Sigmoid colon (tissue), 6 donors: ENCODE measurements at regions not wholly inside any gene's neighbourhood (a gene's known extent, or its start where the extent isn't known, plus 50 kb on each side); places are given as distances from the start of the nearest gene placed in this dataset.

Experiments used
- DNase-seq: peaks from one replicate; pipeline ENCODE4 v3.0.0-alpha.2; 2019
- H3K27ac ChIP-seq, 4 donors: fragments of 200-600 bp; sonication (generic); one replicate each; pipeline ENCODE4 v1.5.1; 2016 to 2019; ENCODE audit warnings: mild to moderate bottlenecking in 1 of 4
- H3K27me3 ChIP-seq, 3 donors: fragments of 200-600 bp; sonication (generic); one replicate each; pipeline ENCODE4 v1.5.1; 2019; ENCODE audit warnings: mild to moderate bottlenecking in 1 of 3
- H3K36me3 ChIP-seq, 4 donors: fragments of 200-600 bp; sonication (generic); one replicate each; pipeline ENCODE4 v1.5.1; 2016 to 2019
- H3K4me1 ChIP-seq, 4 donors: fragments of 200-600 bp; sonication (generic); one replicate each; pipeline ENCODE4 v1.5.1; 2017 to 2019
- H3K4me3 ChIP-seq, 4 donors: fragments of 200-600 bp; sonication (generic); one replicate each; pipeline ENCODE4 v1.5.1; 2017 to 2019; ENCODE audit warnings: mild to moderate bottlenecking in 2 of 4, moderate library complexity in 1 of 4
- H3K9me3 ChIP-seq, 4 donors: fragments of 200-600 bp in 3 of 4; sonication (generic) in 3 of 4; one replicate each; pipeline versions ENCODE4 v1.5.1 to v1.6.1; 2013 to 2019
- EP300 ChIP-seq, 4 donors: sonication (generic); formaldehyde crosslinking; IDR thresholded peaks; one replicate each; pipeline ENCODE4 v1.6.1; 2017; ENCODE audit warnings: antibody characterized with exemption in 4 of 4
- POLR2A ChIP-seq, 2 donors: fragments of 450-650 bp; IDR thresholded peaks; one replicate each; pipeline ENCODE4 v1.6.1; 2016; ENCODE audit warnings: antibody characterized with exemption in 2 of 2, mild to moderate bottlenecking in 2 of 2, moderate library complexity in 2 of 2
- POLR2AphosphoS5 ChIP-seq, 4 donors: sonication (generic); formaldehyde crosslinking; IDR thresholded peaks; one replicate each; pipeline ENCODE4 v1.6.1; 2017; ENCODE audit warnings: antibody characterized with exemption in 4 of 4
- WGBS, 2 donors: extraction: QIAGEN DNeasy Blood & Tissue Kit; methylation state at CpG; one replicate each; pipeline ENCODE4 v1.1.7; 2013; 5-methylcytosine and 5-hydroxymethylcytosine counted together
- intact Hi-C: fragments of 100-400 bp; cut with DNase I; formaldehyde crosslinking; loops from one replicate; pipeline ENCODE4 v1.15.1; 2023
- TF ChIP-seq, protein P1 (sequence below), 4 experiments: fragments of 450-650 bp in 3 of 4; fragments of 200-600 bp in 1 of 4; IDR thresholded peaks; one replicate each; pipeline ENCODE4 v1.5.1; 2016 to 2019; ENCODE audit warnings: antibody characterized with exemption in 4 of 4, mild to moderate bottlenecking in 3 of 4, moderate library complexity in 2 of 4
- donor health status: healthy with polysubstance abuse.
- donor health status: healthy.

DNA sequence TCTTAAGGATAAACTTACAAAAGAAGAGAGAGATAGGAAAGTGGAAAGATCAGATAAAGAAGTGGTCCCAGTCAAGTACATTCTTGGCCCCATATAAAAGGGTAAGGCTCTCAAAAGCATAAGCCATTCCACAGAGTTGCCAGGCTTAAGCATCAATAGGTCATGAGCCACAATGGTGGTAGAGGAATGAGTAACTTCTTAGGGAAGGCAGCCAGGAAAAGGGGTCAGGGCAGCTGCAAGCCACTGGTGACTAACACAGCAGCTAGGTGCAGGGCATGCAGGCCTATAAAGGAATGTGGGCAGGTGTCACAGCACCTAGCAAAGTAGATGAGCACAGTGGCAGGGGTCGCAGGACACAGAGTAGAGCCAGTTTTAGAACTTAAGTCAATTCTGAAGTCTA is 302.6 kb upstream of the FAT3 start:
- intact Hi-C loops, result no loop called here
- H3K4me3 ChIP-seq, result no peak overlapping the region
- no peak overlapping the region for H3K27ac ChIP-seq
- no peaks in the 10 kb centered on the region for H3K27me3 ChIP-seq
- DNase-seq, result no peak
- peaks cover 0 to 7% (median 2%) of the 10 kb centered on the region in 4 donors for H3K4me1 ChIP-seq
- TF ChIP-seq EP300 (IDR thresholded peaks at IDR 0.05), result no peak
- no peak for TF ChIP-seq POLR2AphosphoS5 (IDR thresholded peaks at IDR 0.05)
- no peak for TF ChIP-seq POLR2A (IDR thresholded peaks at IDR 0.05)
- TF ChIP-seq, protein P1, sequence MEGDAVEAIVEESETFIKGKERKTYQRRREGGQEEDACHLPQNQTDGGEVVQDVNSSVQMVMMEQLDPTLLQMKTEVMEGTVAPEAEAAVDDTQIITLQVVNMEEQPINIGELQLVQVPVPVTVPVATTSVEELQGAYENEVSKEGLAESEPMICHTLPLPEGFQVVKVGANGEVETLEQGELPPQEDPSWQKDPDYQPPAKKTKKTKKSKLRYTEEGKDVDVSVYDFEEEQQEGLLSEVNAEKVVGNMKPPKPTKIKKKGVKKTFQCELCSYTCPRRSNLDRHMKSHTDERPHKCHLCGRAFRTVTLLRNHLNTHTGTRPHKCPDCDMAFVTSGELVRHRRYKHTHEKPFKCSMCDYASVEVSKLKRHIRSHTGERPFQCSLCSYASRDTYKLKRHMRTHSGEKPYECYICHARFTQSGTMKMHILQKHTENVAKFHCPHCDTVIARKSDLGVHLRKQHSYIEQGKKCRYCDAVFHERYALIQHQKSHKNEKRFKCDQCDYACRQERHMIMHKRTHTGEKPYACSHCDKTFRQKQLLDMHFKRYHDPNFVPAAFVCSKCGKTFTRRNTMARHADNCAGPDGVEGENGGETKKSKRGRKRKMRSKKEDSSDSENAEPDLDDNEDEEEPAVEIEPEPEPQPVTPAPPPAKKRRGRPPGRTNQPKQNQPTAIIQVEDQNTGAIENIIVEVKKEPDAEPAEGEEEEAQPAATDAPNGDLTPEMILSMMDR (IDR thresholded peaks at IDR 0.05), result no peak
- H3K36me3 ChIP-seq, result no peaks in the 10 kb centered on the region
- H3K9me3 ChIP-seq, result no peaks in the 10 kb centered on the region
- 80 to 86% methylated on average over 1 of the region's 1 CpG for WGBS, 2 donors

DNA sequence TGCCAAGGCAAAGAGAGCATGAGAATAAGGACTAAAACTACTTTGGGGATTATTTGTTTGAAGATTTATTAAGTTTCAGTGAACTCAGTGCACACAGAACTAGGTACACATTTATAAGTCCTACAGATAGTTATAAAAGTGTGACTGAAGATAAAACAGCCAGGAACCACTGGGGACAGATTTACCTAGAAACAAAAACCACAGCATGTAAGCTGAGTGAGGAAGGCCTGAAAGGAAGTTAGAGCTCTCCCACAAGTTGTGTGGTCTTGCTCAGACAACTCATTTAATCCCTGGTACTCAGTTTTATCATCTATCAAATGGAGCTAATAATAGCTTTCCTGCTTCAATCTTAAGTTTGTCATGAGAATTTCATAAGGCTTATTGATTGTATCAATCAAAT is 311.2 kb upstream of the FAT3 start:
- TF ChIP-seq POLR2A (IDR thresholded peaks at IDR 0.05) (no peak), EP300 (IDR thresholded peaks at IDR 0.05) (no peak)
- Histone ChIP-seq H3K36me3 (no peaks in the 10 kb centered on the region), H3K4me3 (no peak overlapping the region), H3K4me1 (no peaks in the 10 kb centered on the region), H3K9me3 (peaks cover 0 to 2% (median 0%) of the 10 kb centered on the region in 4 donors), H3K27ac (no peak overlapping the region), H3K27me3 (no peaks in the 10 kb centered on the region)
- intact Hi-C loops, result no loop called here
- no peak for DNase-seq

DNA sequence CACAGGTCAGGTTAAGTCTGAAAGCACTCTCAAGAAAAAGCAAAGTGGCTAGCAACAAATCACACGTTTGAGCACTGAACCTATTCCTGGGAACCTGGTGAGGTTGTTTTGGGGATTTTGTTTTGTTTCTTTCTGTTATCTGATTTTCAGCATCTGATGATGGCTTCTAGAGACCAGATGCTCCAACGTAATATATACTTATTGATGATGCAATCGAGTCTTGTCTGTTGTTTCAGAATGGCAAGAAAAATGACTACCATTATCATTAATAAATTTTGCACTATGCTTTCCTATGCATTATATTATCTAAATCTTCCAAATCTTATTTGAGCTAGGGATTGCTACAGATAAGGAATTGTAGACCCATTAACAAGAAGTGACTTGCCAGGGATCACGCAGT is 312.3 kb upstream of the FAT3 start:
- Histone ChIP-seq H3K27ac (no peak overlapping the region), H3K4me1 (no peaks in the 10 kb centered on the region), H3K27me3 (no peaks in the 10 kb centered on the region), H3K4me3 (no peak overlapping the region), H3K9me3 (peaks cover 0 to 2% (median 0%) of the 10 kb centered on the region in 4 donors), H3K36me3 (no peaks in the 10 kb centered on the region)
- no peak for TF ChIP-seq EP300 (IDR thresholded peaks at IDR 0.05)
- no peak for TF ChIP-seq POLR2AphosphoS5 (IDR thresholded peaks at IDR 0.05)
- no peak for TF ChIP-seq POLR2A (IDR thresholded peaks at IDR 0.05)
- TF ChIP-seq, protein P1 (IDR thresholded peaks at IDR 0.05), result no peak
- DNase-seq, result no peak
- intact Hi-C loops, result no loop called here
- 79 to 83% methylated on average over 4 of the region's 4 CpGs for WGBS, 2 donors

DNA sequence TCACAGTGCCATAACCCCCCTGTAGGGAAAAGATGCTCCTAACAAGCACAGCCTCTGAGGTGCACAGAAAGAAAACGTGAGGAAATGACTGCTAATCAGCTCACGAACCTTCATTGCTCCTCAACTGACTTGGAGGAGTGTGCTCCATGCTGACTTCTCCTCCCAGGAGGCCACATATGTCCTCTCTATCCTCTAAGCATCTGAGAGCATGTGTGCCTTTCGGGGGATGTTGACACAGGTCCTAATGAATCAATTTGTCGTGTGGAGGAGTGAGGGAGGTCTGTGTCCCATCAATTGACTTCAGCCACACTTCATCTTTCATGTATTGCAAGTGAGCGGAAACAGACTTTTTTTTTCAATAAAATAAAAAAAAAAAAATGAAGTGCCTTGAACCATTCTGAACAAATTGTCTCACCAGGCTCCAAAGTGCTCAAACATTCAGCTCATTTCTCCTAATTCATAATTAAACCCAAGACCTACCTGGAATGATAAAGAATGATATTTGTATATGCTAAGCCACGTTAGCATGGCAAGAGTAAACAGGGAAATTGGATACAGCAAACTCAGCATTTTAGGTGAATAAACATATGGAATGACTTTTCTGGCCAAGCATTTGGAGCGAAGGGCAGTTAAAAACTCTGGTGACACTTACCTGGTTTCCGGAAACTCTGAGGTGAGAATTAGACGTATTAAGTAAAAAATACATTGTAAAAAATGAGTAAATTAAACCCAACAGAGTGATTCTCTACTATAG is 317.6 kb upstream of the FAT3 start:
- no peak for DNase-seq
- TF ChIP-seq POLR2AphosphoS5 (IDR thresholded peaks at IDR 0.05) (no peak), POLR2A (IDR thresholded peaks at IDR 0.05) (no peak), EP300 (IDR thresholded peaks at IDR 0.05) (no peak)
- TF ChIP-seq, protein P1 (IDR thresholded peaks at IDR 0.05), result no peak
- intact Hi-C loops, result no loop called here

DNA sequence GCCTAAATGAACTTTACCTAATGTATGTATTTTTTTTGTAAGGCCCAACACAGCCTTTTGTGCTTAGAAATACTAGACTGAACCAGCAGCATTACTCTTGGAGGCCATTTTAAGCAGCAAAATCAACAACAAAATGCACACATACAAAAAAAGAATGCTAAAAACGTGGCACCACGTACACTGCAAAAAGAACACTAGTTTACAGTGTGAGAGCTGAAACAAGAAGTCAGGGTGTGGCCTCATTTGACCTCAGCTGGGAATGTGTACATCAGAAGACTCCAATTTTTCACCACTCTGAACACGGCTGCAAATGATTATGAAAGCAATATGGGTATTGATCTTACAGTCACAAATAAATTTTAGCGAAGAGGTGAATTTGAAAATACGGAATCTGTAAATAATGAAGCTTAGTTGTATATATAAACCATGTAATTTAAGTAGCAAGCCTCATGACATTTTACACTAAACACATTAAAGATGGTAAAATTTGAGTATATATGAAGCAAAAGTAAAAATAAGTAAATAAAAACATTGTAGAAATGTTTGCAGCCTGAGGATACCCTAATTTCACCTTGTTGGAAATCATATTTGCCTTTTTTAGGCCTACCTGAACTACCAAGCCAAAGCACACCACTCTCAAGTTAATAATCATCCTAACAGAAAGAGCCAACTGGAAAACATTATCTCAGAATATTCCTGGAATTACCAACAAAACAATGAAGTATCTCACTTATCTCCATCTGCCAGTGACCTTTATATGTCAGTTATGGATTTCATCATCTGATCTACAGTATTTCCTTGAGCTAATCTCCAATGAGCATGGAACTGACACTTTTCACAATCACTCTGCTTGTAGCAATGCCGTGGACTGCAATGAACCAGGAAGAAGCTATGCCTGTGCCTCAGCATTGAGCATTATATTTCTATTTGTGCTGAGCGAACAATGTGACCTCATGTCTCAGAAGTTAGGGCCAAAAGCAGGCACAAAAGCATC is 319.5 kb upstream of the FAT3 start:
- DNase-seq, result no peak
- Histone ChIP-seq H3K36me3 (no peaks in the 10 kb centered on the region), H3K27me3 (no peaks in the 10 kb centered on the region), H3K4me3 (no peak overlapping the region), H3K9me3 (no peaks in the 10 kb centered on the region), H3K4me1 (no peaks in the 10 kb centered on the region), H3K27ac (no peak overlapping the region)
- 73 to 76% methylated on average over 7 of the region's 7 CpGs for WGBS, 2 donors
- TF ChIP-seq, protein P1 (IDR thresholded peaks at IDR 0.05), result no peak
- no peak for TF ChIP-seq POLR2A (IDR thresholded peaks at IDR 0.05)
- no peak for TF ChIP-seq POLR2AphosphoS5 (IDR thresholded peaks at IDR 0.05)
- TF ChIP-seq EP300 (IDR thresholded peaks at IDR 0.05), result no peak
- intact Hi-C loops, result no loop called here

More for the DNA sequence above, 317.6 kb upstream of the FAT3 start:
- H3K4me1 ChIP-seq, result no peaks in the 10 kb centered on the region
- WGBS, 2 donors, result 77% methylated on average over 9 of the region's 9 CpGs
- H3K27ac ChIP-seq, result no peak overlapping the region
- H3K4me3 ChIP-seq, result no peak overlapping the region
- no peaks in the 10 kb centered on the region for H3K9me3 ChIP-seq
- no peaks in the 10 kb centered on the region for H3K36me3 ChIP-seq
- no peaks in the 10 kb centered on the region for H3K27me3 ChIP-seq
